ENCODE measurements at regions not wholly inside any gene's neighbourhood (a gene's known extent, or its start where the extent isn't known, plus 50 kb on each side); places are given as distances from the start of the nearest gene placed in this dataset.
A peak's percentile ranks its signal among the peaks of the same experiment; 100 is the strongest.

DNA sequence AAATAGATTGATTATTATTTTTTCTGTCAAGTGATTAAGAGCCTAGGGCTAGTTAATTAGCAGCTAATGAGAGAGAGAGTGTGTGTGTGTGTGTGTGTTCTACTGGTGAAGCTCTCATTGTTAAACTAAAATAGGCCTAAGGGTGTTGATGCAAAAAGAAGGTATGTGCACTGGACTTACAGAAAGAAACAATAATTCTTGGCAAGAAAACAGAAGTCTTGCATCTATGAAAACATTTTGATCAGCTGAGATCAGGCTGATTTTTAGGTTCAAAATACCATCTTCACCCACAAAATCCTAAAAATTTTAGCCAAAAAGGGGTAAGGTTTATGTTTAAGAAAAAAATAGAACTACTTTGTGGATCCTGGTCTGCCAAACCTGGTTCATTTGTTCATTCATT lies 106.5 kb downstream of the POSTN start:
- no peaks in the 10 kb centered on the region for H3K27me3 ChIP-seq
- no peak overlapping the region for H3K4me2 ChIP-seq
- H3K4me3 ChIP-seq = no peak overlapping the region
- no peak overlapping the region for H3K9ac ChIP-seq
- H3K9me3 ChIP-seq (replicated peaks in 1 of 11) = no peaks in the 10 kb centered on the region
- no peak overlapping the region for H3K27ac ChIP-seq
- TF ChIP-seq Cebpa-rat (IDR thresholded peaks at IDR 0.05) = no peak
- H3K4me1 ChIP-seq = no peaks in the 10 kb centered on the region
- H3K36me3 ChIP-seq = no peaks in the 10 kb centered on the region
- no peaks in the 10 kb centered on the region for H4K20me1 ChIP-seq

DNA sequence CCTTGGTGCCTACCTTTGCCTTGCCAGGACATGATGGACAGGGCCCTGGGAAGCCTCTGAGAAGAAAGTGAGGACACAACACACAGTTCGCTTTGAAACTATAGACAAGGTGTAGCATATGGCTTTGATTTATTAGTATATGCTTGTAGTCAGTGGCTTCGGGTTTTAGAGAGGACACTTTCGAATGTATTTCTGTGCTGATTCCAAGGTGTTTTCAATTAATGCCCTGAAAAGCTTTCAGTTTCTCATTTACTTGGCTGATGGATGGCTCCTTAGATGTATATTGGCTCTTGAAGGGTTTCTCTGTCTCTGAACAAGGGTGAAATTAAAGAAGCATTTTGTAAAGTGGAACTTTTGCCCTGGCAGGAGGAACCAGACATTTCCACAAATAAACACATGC lies 106.9 kb downstream of the POSTN start:
- Histone ChIP-seq H3K27ac (no peak overlapping the region), H3K27me3 (no peaks in the 10 kb centered on the region), H3K9me3 (replicated peaks in 1 of 11) (no peaks in the 10 kb centered on the region), H3K9ac (no peak overlapping the region), H3K36me3 (no peaks in the 10 kb centered on the region), H3K4me3 (no peak overlapping the region), H4K20me1 (no peaks in the 10 kb centered on the region), H3K4me2 (no peak overlapping the region), H3K4me1 (no peaks in the 10 kb centered on the region)
- TF ChIP-seq Cebpa-rat (IDR thresholded peaks at IDR 0.05) = no peak

DNA sequence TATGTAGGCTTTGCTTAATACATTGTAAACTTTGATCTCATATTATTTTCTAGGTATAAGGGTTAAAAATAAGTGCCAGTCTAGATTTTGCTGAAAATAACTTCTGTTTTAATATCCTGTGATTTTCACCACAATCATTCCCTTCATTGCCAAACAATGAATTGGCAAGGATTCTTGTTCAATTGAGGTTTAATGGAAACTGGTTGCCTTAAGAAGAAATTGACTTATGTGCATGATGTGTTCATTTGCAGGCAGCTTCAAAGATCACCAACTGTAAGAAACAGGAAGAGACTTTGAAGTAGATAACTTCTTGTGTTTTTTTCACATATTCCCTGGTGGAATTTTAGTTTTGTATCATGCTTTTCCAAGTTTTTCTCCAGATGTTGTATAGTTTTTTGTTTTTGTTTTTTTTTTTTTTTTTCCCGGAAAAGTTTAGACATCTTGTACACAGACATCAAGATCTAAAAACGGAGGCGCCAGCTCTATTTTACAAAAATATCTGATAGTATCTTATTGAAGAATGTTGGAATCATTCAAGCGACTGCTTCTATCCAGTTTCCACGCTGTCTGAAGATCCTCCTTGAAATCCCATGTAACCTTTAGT lies 108.3 kb downstream of the POSTN start:
- Histone ChIP-seq H3K27ac (no peak overlapping the region), H3K4me1 (peaks cover 0 to 11% (median 2%) of the 10 kb centered on the region in 10 experiments; a peak in 4 of 20 replicates), H3K36me3 (no peaks in the 10 kb centered on the region), H3K4me2 (no peak overlapping the region), H3K4me3 (no peak overlapping the region), H3K9ac (no peak overlapping the region), H3K27me3 (no peaks in the 10 kb centered on the region), H3K9me3 (replicated peaks in 1 of 11) (no peaks in the 10 kb centered on the region), H4K20me1 (no peaks in the 10 kb centered on the region)
- no peak for TF ChIP-seq Cebpa-rat (IDR thresholded peaks at IDR 0.05)

DNA sequence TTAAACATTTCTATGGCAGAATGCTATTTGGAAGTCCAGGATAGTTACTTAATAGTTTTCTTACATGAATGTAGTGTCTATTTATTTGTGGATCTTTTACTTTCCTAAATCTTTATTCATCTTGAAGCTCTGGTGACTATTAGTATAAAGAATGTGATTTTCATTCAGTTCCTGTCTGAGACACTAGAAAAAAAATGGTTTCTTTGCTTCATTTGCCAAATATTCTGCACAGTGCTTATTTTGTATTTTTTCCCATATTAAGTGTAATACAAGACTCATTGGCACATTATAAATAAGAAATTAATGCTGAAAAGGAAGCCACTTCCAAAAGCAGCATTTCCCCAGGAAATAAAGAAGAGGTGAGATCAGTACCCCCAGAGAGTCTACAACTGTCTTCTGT lies 109.8 kb downstream of the POSTN start:
- H4K20me1 ChIP-seq = no peaks in the 10 kb centered on the region
- H3K4me2 ChIP-seq = no peak overlapping the region
- peaks cover 0 to 11% (median 2%) of the 10 kb centered on the region in 10 experiments; a peak in 4 of 20 replicates for H3K4me1 ChIP-seq
- H3K27me3 ChIP-seq = no peaks in the 10 kb centered on the region
- H3K9ac ChIP-seq = no peak overlapping the region
- no peak overlapping the region for H3K4me3 ChIP-seq
- no peaks in the 10 kb centered on the region for H3K36me3 ChIP-seq
- H3K27ac ChIP-seq = no peak overlapping the region
- TF ChIP-seq Cebpa-rat (IDR thresholded peaks at IDR 0.05) = no peak
- no peaks in the 10 kb centered on the region for H3K9me3 ChIP-seq (replicated peaks in 1 of 11)

DNA sequence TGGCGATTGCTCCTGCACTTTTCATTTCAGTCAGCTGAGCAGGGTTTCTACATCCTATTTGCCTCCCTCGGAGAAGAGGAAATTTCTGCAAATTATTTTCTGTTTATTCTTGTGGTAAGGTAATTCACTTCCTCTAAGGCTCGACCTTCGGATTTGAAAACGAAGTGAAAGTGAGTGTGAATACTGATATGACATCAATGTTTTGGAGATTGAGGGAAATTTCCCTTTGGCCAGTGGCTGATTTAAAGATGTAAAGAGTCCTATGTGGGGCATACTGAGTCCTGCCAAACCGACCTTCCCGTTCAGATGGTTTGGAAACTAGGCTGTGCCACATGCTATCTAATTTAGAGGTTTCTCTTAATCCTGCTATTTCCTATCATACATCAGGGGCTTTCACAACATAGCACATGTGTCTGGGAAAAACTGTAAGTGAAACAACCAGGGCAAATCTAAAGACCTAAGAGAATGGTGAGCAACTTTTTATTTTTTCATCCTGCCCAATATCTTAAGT lies 112.3 kb downstream of the POSTN start:
- no peaks in the 10 kb centered on the region for H4K20me1 ChIP-seq
- H3K4me1 ChIP-seq = peaks cover 0 to 11% (median 5%) of the 10 kb centered on the region in 10 experiments; a peak in 7 of 20 replicates
- H3K4me3 ChIP-seq = no peak overlapping the region
- peak overlapping the region in 6 of 11 experiments; percentile 2 to 44 (median 31); a peak in 7 of 22 replicates for H3K4me2 ChIP-seq
- TF ChIP-seq Cebpa-rat (IDR thresholded peaks at IDR 0.05) = no peak
- H3K9me3 ChIP-seq (replicated peaks in 1 of 11) = no peaks in the 10 kb centered on the region
- no peak overlapping the region for H3K9ac ChIP-seq
- no peaks in the 10 kb centered on the region for H3K27me3 ChIP-seq
- no peaks in the 10 kb centered on the region for H3K36me3 ChIP-seq
- no peak overlapping the region for H3K27ac ChIP-seq

DNA sequence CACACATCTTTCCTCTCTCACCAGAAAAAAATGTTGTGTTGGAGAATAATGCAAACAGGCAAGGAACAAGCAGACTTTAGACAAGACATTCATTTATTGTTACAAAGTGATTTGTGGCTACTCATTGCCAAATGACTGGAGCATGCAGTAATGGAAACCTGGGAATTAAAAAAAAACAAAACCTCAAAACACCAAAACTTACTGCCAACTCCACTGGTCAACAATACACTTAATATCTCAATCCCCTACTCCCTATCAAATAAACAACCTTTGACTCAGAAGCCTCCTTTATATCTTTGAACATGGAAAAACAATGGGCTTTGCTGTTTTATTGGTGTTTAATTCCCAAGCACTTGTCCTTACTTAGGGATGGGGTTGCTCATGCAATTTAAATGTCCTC lies 112.8 kb downstream of the POSTN start:
- H3K4me2 ChIP-seq = peak overlapping the region in 6 of 11 experiments; percentile 2 to 44 (median 31); a peak in 7 of 22 replicates
- no peak overlapping the region for H3K4me3 ChIP-seq
- H3K9me3 ChIP-seq (replicated peaks in 1 of 11) = no peaks in the 10 kb centered on the region
- no peak overlapping the region for H3K9ac ChIP-seq
- TF ChIP-seq Cebpa-rat (IDR thresholded peaks at IDR 0.05) = no peak
- H3K36me3 ChIP-seq = no peaks in the 10 kb centered on the region
- no peaks in the 10 kb centered on the region for H4K20me1 ChIP-seq
- no peak overlapping the region for H3K27ac ChIP-seq
- H3K27me3 ChIP-seq = no peaks in the 10 kb centered on the region
- H3K4me1 ChIP-seq = peaks cover 0 to 11% (median 5%) of the 10 kb centered on the region in 10 experiments; a peak in 7 of 20 replicates

DNA sequence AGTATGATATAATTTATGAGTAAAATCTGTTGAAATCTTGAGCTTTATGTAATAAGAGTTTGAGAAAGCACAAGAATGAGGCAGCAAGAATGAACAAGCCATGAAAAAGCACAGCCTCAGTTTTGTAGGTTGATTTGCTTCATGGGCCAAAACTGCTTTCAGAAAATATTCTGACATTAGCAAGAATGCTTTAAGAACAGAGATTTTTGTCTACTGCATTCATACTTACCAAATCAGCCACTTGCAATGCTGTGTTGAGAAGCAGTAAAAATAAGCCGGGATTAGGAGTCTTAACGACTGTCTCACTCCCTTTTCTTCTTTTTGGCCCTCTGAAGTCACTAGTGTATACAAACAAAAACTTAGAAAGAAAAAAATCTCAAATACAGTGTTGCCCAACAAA lies 114.5 kb downstream of the POSTN start:
- no peak overlapping the region for H3K4me3 ChIP-seq
- no peaks in the 10 kb centered on the region for H3K27me3 ChIP-seq
- H3K27ac ChIP-seq = no peak overlapping the region
- peaks cover 0 to 11% (median 5%) of the 10 kb centered on the region in 10 experiments; a peak in 7 of 20 replicates for H3K4me1 ChIP-seq
- H4K20me1 ChIP-seq = no peaks in the 10 kb centered on the region
- H3K9ac ChIP-seq = no peak overlapping the region
- no peaks in the 10 kb centered on the region for H3K36me3 ChIP-seq
- H3K4me2 ChIP-seq = no peak overlapping the region
- TF ChIP-seq Cebpa-rat (IDR thresholded peaks at IDR 0.05) = no peak
- no peaks in the 10 kb centered on the region for H3K9me3 ChIP-seq (replicated peaks in 1 of 11)

DNA sequence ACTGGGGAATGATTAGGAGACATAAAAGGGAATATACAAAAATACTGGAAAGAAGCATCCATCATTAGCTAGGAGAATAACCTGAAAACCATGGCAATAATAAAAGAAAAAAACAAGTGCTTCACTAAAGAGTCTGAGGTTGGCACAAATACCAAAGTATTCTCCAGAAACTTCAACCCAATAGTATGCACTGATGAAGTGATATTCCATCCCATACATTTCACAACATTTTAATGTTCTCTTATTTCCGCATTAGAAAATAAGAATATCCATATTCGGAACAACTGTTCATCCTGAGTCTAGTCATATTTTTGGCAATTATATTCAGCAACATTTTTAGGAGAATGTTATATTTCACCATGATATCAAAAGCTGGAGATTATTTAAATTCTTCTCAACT lies 116.2 kb downstream of the POSTN start:
- Histone ChIP-seq H3K4me2 (no peak overlapping the region), H3K4me3 (no peak overlapping the region), H3K36me3 (no peaks in the 10 kb centered on the region), H3K27me3 (no peaks in the 10 kb centered on the region), H3K9ac (no peak overlapping the region), H3K27ac (no peak overlapping the region), H4K20me1 (no peaks in the 10 kb centered on the region), H3K4me1 (peaks cover 0 to 11% (median 5%) of the 10 kb centered on the region in 10 experiments; a peak in 7 of 20 replicates), H3K9me3 (replicated peaks in 1 of 11) (no peaks in the 10 kb centered on the region)
- no peak for TF ChIP-seq Cebpa-rat (IDR thresholded peaks at IDR 0.05)

DNA sequence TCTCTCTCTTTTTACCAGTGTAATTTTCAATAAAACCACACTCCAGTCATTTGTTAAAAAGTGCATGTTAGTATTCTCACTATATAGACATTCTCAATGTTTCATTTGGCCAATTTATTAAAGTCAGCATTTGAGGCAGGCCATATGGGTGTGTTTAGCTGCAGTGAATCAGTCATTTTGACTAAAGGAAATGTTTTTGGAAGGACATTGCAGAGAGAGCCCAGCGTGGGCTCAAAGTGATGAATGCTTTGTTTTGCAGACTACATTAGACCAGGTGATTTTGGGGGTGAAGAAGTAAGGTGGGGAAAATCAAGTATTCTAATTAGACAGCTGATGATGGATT lies 116.7 kb downstream of the POSTN start:
- H3K9me3 ChIP-seq (replicated peaks in 1 of 11) = no peaks in the 10 kb centered on the region
- no peaks in the 10 kb centered on the region for H3K27me3 ChIP-seq
- H4K20me1 ChIP-seq = no peaks in the 10 kb centered on the region
- H3K9ac ChIP-seq = no peak overlapping the region
- H3K4me1 ChIP-seq = peaks cover 0 to 11% (median 5%) of the 10 kb centered on the region in 10 experiments; a peak in 7 of 20 replicates
- no peak overlapping the region for H3K27ac ChIP-seq
- no peaks in the 10 kb centered on the region for H3K36me3 ChIP-seq
- no peak for TF ChIP-seq Cebpa-rat (IDR thresholded peaks at IDR 0.05)
- no peak overlapping the region for H3K4me3 ChIP-seq
- peak overlapping the region in 3 of 11 experiments; percentile 1 to 19 (median 6); a peak in 1 of 22 replicates for H3K4me2 ChIP-seq

Data from BLaER1 treated with 17β-estradiol and CSF1 and Interleukin-3, amounts not matched to agents 10 nM and 100 nM (cell line).